GM18507 (cell line): ENCODE measurements at regions not wholly inside any gene's neighbourhood (a gene's known extent, or its start where the extent isn't known, plus 50 kb on each side); places are given as distances from the start of the nearest gene placed in this dataset.
"Not testable (repeated sequence)": the region's sequence is repeated elsewhere in the genome, so short reads cannot be mapped to it uniquely, and the experiment has no call there.

Experiments
- DNase-seq: peaks from one replicate; pipeline ENCODE4 v3.0.0; 2011; ENCODE audit warnings: low read depth; ENCODE audit not compliant: insufficient read length; ENCODE audit errors: extremely low spot score
- FAIRE-seq: peaks from 2 replicates; lab custom pipeline; 2011; peaks lifted over from hg19 to GRCh38; lab: Jason Lieb, UNC

GRCh38 chr10:28478646-28479045, 54.3 kb upstream of the WAC start:
- FAIRE-seq (no peak), DNase-seq (no peak)

GRCh38 chr10:28479425-28479865, 53.5 kb upstream of the WAC start:
- DNase-seq (no peak), FAIRE-seq (no peak)

- FAIRE-seq (no peak), DNase-seq (no peak)
These were observed 52.8 kb upstream of the WAC start for GRCh38 chr10:28479927-28480627.

GRCh38 chr10:28480628-28480965, 52.3 kb upstream of the WAC start:
- DNase-seq: no peak
- no peak for FAIRE-seq

- FAIRE-seq, DNase-seq: not testable (repeated sequence)
These were observed 51.6 kb upstream of the WAC start for GRCh38 chr10:28481346-28481745.

- DNase-seq (no peak), FAIRE-seq (no peak)
These were observed 51.0 kb upstream of the WAC start for GRCh38 chr10:28481968-28482367.
